Renal cortical epithelial cell (primary cell): ENCODE measurements at regions not wholly inside any gene's neighbourhood (a gene's known extent, or its start where the extent isn't known, plus 50 kb on each side); places are given as distances from the start of the nearest gene placed in this dataset.

Experiments
- DNase-seq: peaks from one replicate; pipeline ENCODE4 v3.0.0-alpha.2; 2011; ENCODE audit warnings: low read depth

DNA sequence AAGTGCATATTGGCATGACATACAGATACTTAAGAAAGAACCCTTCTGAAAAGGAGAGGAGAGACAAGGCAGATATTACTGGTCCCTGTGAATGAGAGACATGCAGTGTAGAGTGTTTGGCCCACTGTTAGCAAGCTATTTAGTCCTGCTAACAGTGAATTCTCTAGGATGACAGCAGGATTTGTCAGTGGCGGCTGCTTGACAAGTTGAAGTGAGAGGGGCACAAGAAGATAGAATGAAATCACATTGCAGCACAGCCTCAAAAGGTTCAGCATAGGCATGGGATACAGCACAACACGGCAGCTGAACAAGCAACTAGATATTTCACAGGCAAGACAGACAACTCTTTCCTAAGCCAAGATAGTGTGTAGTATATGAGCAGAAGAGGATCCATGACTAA lies 407.9 kb downstream of the PLA2G4A start:
- no peak for DNase-seq

GRCh38 chr1:187237542-187237941 lies 408.8 kb downstream of the PLA2G4A start:
- DNase-seq = no peak

- DNase-seq = no peak
These were observed 413.2 kb downstream of the PLA2G4A start for GRCh38 chr1:187241971-187242370.

DNA sequence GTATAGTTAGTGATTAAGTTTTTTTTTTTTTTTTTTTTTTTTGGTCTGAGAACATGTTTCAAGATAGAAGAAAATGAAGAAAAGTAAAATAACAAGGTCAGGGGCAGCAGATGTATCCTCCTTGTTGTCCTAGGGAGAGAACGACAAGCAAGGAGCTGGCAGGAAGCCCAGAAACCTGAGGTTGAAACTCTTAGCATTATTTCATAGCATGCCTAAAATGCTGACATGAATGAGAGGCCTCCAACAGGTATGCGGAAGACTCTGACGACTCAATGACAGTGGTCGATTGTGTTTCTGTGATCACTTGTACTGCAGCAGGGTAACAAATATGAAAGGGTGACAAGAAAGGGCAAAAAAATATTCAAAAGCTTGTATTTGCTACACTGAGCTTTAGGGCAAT lies 415.9 kb downstream of the PLA2G4A start:
- peak; percentile 24 for DNase-seq

- no peak for DNase-seq
These were observed 416.5 kb downstream of the PLA2G4A start for GRCh38 chr1:187245201-187245600.

- DNase-seq = no peak
These were observed 420.4 kb downstream of the PLA2G4A start for GRCh38 chr1:187249196-187249595.

DNA sequence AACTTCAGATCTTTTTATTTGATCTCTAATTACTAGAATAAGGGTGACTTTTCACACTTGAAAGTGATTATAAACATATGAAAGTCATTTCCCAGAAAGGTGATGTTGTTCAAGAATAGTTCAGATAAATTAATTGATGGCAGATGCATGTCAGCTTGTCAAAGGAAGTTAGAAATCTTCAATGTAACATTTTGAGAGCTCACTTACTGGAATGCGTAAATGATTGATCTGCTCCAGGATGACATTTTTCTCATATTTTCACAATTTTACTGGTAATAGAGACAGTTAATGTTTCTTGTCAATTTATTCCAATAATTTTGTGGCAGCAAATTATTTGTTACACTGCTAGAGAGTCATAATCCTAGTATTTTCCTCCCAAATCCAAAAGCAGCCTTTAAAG lies 424.2 kb downstream of the PLA2G4A start:
- no peak for DNase-seq

GRCh38 chr1:187257476-187257875 lies 428.7 kb downstream of the PLA2G4A start:
- DNase-seq = no peak

DNA sequence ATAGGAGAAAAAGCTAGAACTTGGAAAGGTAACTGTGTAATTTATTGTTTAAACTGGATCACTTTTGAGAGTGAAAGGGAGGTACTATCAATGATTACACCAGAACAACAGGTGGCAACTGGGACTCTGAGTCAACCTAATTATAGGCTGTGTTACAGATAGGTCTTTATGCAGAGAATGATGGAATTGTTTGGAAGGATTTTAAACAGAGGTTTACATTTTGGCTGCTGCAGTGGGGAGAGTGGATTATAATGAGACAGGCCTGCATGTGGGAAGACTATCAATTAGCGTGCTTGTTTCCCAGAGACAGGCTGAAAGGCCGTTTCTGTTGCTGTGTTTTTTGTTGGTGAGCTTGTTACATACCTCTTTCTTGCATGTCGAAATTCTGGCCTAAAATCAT lies 432.9 kb downstream of the PLA2G4A start:
- DNase-seq = peak; percentile 26

DNA sequence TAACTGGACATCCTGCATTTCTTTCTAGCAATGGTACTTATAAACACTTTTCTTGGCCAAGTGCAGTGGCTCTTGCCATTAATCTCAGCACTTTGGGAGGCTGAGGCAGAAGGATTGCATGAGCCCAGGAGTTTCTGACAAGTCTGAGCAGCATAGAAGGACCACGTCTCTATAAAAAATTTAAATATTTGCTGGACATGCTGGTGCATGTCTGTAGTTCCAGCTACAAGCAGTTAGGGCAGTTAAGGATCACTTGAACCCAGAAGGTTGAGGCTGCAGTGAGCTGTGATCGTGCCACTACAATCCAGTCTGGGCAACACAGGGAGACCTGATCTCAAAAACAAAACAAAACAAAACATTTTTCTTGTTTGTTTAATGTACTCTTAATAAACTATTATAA lies 434.0 kb downstream of the PLA2G4A start:
- DNase-seq = no peak

- DNase-seq = peak; percentile 43
These were observed 436.4 kb downstream of the PLA2G4A start for GRCh38 chr1:187264995-187265602.

DNA sequence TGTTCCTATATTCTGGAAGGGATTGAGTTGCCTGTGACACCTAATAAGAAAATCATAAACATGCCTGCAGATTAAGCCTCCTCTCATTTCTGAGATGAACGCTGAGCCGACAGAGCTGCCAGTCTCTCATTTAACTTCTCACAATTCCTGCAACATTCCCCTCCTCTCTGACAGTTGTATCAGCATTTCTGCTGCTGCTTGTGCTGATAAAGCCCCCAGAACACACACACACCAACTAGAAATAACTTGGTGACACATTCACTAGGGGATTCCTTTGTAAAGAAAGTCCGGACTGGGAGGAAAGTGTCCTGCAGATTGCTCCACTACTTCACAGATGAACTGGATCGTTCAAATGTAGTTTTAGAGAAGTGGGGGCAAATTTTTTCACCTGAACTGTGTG lies 437.3 kb downstream of the PLA2G4A start:
- no peak for DNase-seq

DNA sequence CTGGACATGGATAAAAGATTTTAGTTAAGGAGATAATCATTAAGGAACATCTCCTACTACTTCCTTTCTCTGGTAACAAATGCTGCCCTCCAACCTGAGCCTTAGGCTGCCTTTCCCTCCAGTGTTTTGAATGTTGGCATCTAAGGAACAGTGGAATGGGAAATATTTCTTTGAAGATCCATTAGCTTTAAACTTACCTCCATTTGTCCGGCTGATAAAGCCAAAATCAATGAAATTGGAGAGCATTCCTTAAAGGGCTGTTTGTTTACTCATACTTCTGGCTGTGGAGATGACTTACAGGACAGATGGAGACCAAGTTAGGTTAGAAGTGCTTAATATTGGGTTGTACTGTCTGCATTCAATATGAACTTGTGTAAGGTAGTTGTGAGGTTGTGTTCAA lies 439.1 kb downstream of the PLA2G4A start:
- DNase-seq = no peak

GRCh38 chr1:187270256-187270655 lies 441.5 kb downstream of the PLA2G4A start:
- no peak for DNase-seq

DNA sequence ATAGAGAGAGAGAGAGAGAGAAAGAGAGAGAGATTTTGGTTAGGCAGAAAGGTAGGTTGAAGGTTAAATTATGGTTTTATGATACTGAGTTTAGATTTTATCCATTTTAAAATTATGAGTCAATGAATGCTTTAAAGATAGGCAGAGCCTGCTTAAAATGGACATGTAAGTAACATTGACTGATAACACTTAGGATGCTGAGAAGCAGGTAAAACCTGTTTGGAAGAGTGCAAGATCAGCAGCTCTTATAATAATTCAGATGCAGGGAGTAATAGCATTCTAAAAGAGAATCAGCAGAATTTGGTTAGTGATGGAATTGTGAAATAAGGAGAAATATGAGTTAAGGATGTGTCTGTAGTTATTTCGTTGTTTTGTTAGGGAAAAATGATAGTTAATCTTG lies 446.6 kb downstream of the PLA2G4A start:
- no peak for DNase-seq

- no peak for DNase-seq
These were observed 447.3 kb downstream of the PLA2G4A start for GRCh38 chr1:187275985-187276575.

DNA sequence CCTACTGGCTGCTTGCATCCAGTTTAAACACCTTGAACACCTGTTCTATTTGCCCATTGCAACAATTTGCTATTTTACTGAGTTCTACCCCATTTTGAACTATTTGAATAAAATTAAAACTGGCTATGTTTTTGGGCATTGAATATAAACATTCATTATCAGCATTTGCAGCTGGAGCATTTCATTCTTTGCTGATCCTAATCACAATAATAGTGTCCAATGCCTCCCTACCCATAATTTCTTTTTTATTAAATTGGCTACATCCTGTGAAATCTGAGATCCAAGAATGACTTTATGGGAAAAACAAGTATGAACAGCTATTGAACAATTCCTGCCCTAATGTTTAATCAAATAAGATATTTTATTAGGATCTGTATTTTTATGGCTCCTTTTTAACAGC lies 447.9 kb downstream of the PLA2G4A start:
- no peak for DNase-seq

GRCh38 chr1:187280031-187280430 lies 451.3 kb downstream of the PLA2G4A start:
- DNase-seq = no peak

- DNase-seq = no peak
These were observed 452.3 kb downstream of the PLA2G4A start for GRCh38 chr1:187281085-187281484.

GRCh38 chr1:187283984-187284383 lies 455.2 kb downstream of the PLA2G4A start:
- no peak for DNase-seq

DNA sequence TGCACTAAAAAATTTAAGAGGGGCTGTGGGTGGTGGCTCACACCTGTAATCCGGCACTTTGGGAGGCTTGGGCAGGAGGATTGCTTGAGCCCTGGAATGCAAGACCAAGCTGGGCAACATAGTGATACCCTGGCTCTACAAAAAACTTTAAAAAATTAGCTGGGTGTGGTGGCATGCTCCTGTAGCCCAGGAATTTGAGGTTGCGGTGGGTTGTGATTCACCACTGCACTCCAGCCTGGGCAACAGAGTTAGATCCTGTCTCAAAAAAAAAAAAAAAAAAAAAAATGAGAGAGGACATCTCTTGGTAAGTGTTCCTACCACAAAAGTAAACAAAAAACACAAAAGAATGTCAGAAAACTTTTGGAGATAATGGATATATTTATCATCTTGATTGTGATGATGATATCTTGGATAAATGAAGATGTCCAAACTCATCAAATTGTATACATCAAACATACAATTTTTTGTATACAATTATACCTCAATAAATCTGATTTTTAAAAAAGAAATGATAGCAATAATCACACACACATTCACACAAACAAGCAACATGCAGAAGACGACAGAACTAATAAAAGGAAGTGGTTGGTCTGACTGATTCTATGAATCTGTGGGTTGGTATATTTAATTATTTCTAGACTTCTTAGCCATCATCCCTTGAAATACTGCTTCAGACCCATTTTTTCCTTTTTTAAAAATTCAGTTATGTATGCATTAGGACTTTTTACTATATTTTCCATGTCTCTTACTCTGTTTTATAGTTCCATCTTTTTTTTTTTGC lies 465.9 kb downstream of the PLA2G4A start:
- no peak for DNase-seq

DNA sequence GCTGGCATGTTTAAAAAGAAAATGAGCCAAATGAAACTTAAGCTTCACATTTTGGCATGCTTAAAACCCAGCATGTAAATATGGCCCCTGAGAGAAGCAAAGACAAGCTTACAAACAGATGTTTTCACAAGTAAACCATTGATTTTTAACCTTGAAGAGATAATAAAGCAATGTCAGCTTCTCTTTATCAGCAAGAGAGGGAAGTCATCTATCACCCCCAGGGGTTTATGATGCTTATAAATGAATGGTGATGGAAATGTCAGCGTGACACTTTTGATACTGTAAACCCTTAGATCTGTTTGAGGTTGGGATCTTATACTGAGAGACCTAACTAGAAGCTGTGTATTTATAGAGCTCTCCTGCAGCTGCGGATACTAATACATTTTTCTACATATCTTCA lies 471.3 kb downstream of the PLA2G4A start:
- no peak for DNase-seq

DNA sequence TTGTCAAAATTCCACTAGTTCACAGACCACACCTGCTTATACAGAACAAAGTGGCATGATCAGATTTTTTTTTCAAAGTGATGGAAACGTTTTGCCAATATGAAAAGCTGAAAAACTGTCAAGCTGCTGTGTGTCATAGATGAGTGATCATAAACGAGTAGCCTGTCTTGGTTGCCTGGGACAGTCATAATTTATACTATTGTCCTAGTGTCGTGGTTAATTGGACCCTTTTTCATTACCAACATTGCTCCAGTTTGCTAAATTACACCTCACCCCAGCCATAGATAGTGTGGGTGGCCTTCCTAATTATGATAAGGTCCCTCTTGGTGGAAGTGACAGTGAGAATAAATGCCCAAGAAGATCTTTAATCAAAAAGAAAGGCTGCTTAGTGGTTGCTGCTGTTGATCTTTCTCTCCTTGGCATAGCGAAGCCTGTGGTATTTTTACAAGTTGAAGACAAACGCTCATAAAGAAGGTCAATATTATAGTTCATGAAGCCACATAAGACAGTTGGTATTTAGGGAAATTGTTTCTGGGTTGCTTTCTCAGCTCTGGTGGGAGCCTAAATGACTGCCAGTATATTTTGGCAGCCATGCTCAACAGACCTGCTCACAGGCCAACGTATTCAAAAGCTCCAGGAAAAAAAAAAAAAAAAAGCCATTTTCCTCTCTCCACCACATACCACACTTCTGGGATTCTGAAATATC lies 478.1 kb downstream of the PLA2G4A start:
- no peak for DNase-seq
